Keratinocyte (primary cell): ENCODE measurements at regions not wholly inside any gene's neighbourhood (a gene's known extent, or its start where the extent isn't known, plus 50 kb on each side); places are given as distances from the start of the nearest gene placed in this dataset.

Experiments
- DNase-seq: peaks from one replicate; pipeline ENCODE4 v3.0.0-alpha.2; 2011; ENCODE audit warnings: low read depth, missing footprints, low spot score
- FAIRE-seq: peaks from 2 replicates; lab custom pipeline; 2011; peaks lifted over from hg19 to GRCh38; lab: Jason Lieb, UNC
- H2AFZ ChIP-seq: 2 replicates; pipeline ENCODE4 v1.6.0; 2012; ENCODE audit warnings: low read length, control low read depth, inconsistent platforms; ENCODE audit not compliant: control insufficient read depth
- H3K27ac ChIP-seq: 2 replicates; pipeline ENCODE4 v1.5.1; 2011; ENCODE audit warnings: low read length; ENCODE audit not compliant: control insufficient read depth, insufficient read depth
- H3K27me3 ChIP-seq: 3 replicates; pipeline ENCODE4 v1.6.0; 2011; ENCODE audit warnings: low read length; ENCODE audit not compliant: control insufficient read depth, insufficient read depth; ENCODE audit errors: extremely low read depth
- H3K36me3 ChIP-seq, 2 experiments: 2 replicates in 1 of 2; 3 replicates in 1 of 2; pipeline ENCODE4 v1.5.1; 2011; ENCODE audit warnings: low read length in 2 of 2, mild to moderate bottlenecking in 1 of 2; ENCODE audit not compliant: control insufficient read depth in 2 of 2, insufficient read depth in 2 of 2; ENCODE audit errors: extremely low read depth in 1 of 2
- H3K4me1 ChIP-seq: 3 replicates; pipeline ENCODE4 v1.5.1; 2011; ENCODE audit warnings: low read length; ENCODE audit not compliant: control insufficient read depth, insufficient read depth; ENCODE audit errors: extremely low read depth
- H3K4me2 ChIP-seq: 3 replicates; pipeline ENCODE4 v1.6.0; 2011; ENCODE audit warnings: low read depth, low read length; ENCODE audit not compliant: control insufficient read depth, insufficient read depth; ENCODE audit errors: extremely low read depth
- H3K4me3 ChIP-seq, 3 experiments: fragments of 200-600 bp in 1 of 3; sonication (generic) in 1 of 3; 2 replicates in 2 of 3; 3 replicates in 1 of 3; pipeline ENCODE4 v1.5.1; 2011 to 2016; ENCODE audit warnings: low read length in 3 of 3, mild to moderate bottlenecking in 3 of 3, control low read depth in 2 of 3, inconsistent platforms in 1 of 3, low read depth in 1 of 3, mixed read lengths in 1 of 3, mixed run types in 1 of 3, moderate library complexity in 1 of 3; ENCODE audit not compliant: control insufficient read depth in 2 of 3, insufficient read depth in 2 of 3; ENCODE audit errors: extremely low read depth in 1 of 3
- H3K79me2 ChIP-seq: 2 replicates; pipeline ENCODE4 v1.6.0; 2012; ENCODE audit warnings: low read length; ENCODE audit not compliant: control insufficient read depth, insufficient read depth
- H3K9ac ChIP-seq: 3 replicates; pipeline ENCODE4 v1.6.0; 2011; ENCODE audit warnings: low read length; ENCODE audit not compliant: control insufficient read depth, insufficient read depth; ENCODE audit errors: extremely low read depth
- H3K9me1 ChIP-seq: 3 replicates; pipeline ENCODE4 v1.6.0; 2011; ENCODE audit warnings: low read length; ENCODE audit not compliant: control insufficient read depth, insufficient read depth; ENCODE audit errors: extremely low read depth
- H3K9me3 ChIP-seq: 2 replicates; pipeline ENCODE4 v1.5.1; 2012; ENCODE audit warnings: low read depth, low read length; ENCODE audit not compliant: control insufficient read depth
- H4K20me1 ChIP-seq: 3 replicates; pipeline ENCODE4 v1.6.0; 2011; ENCODE audit warnings: low read length; ENCODE audit not compliant: control insufficient read depth, insufficient read depth; ENCODE audit errors: extremely low read depth
- EZH2 ChIP-seq: IDR thresholded peaks from one replicate; pipeline ENCODE4 v1.6.1; 2012; ENCODE audit warnings: inconsistent platforms, mild to moderate bottlenecking, low read length, moderate library complexity
- dilution Hi-C: fragments of 300-500 bp; cut with MboI; formaldehyde crosslinking; loops from one replicate; pipeline ENCODE4 v1.7.0; 2020; ENCODE audit warnings: low sequenced_read_pairs; ENCODE audit not compliant: extremely low pct_ligation_motif_present
- TF ChIP-seq, protein P1 (sequence below), 3 experiments: IDR thresholded peaks in 1 of 3; conservative IDR thresholded peaks in 1 of 3; optimal IDR thresholded peaks in 1 of 3; 2 replicates in 2 of 3; 3 replicates in 1 of 3; pipeline versions ENCODE3 to v1.5.1; 2011; ENCODE audit warnings: low read length in 3 of 3, mild to moderate bottlenecking in 3 of 3, moderate library complexity in 2 of 3, control low read depth in 1 of 3, inconsistent platforms in 1 of 3; ENCODE audit not compliant: insufficient read depth in 2 of 3; ENCODE audit errors: extremely low read depth in 1 of 3

DNA sequence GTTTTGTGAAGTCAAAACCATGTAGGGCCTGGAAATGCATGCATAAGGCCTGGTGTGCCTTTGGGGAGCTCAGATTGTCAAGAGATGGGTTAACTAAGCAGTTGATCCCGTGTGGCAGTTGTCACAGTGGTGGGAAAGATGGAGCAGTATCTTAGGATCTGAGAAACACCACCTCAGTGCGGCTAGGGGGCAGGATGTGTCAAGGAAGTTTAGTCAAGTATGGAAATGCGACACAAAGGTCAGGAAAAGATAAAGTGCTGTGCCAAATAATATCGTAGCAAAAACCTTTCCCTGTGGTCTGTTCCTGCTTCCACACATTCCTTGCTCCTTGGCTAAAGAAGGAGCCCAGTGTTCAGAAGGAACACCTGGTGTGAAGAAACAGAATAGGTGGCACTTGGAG, 396.4 kb downstream of the EDEM1 start:
- no peak overlapping the region for H3K4me3 ChIP-seq
- dilution Hi-C loops, result no loop called here
- no peaks in the 10 kb centered on the region for H3K36me3 ChIP-seq

DNA sequence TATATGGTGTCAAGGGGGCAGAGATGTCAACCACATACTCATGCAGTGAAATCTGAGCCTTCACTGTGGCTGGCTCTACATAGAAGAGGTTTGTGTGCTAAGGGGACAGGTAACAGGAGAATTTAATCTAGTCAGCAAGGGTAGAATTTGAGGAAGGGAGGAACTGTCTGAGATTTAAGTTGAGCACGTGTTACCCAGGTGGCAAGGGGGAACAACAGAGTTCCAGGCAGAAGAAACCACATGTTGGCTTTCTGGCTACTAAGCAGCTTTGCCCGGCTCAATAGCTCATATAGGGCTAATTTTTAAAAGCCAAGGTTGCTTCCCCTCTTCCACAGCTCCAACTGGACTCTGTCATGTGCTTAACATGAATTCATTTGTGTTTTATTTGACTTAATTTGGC, 397.6 kb downstream of the EDEM1 start:
- H4K20me1 ChIP-seq, result no peaks in the 10 kb centered on the region
- no peak overlapping the region for H3K9ac ChIP-seq
- DNase-seq (no peak), FAIRE-seq (no peak)
- H3K4me3 ChIP-seq, result no peak overlapping the region
- dilution Hi-C loops, result no loop called here
- H3K27ac ChIP-seq, result no peak overlapping the region
- no peaks in the 10 kb centered on the region for H3K4me1 ChIP-seq
- TF ChIP-seq EZH2, result no peak
- TF ChIP-seq, protein P1, sequence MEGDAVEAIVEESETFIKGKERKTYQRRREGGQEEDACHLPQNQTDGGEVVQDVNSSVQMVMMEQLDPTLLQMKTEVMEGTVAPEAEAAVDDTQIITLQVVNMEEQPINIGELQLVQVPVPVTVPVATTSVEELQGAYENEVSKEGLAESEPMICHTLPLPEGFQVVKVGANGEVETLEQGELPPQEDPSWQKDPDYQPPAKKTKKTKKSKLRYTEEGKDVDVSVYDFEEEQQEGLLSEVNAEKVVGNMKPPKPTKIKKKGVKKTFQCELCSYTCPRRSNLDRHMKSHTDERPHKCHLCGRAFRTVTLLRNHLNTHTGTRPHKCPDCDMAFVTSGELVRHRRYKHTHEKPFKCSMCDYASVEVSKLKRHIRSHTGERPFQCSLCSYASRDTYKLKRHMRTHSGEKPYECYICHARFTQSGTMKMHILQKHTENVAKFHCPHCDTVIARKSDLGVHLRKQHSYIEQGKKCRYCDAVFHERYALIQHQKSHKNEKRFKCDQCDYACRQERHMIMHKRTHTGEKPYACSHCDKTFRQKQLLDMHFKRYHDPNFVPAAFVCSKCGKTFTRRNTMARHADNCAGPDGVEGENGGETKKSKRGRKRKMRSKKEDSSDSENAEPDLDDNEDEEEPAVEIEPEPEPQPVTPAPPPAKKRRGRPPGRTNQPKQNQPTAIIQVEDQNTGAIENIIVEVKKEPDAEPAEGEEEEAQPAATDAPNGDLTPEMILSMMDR (optimal IDR thresholded peaks at IDR 0.05 in 1 of 3, IDR thresholded peaks at IDR 0.05 in 1 of 3, conservative IDR thresholded peaks at IDR 0.05 in 1 of 3; ENCODE audit: extremely low read depth in 1 of 3, insufficient read depth in 2 of 3, low read length in 3 of 3), result no peak
- H2AFZ ChIP-seq, result no peak overlapping the region
- H3K9me1 ChIP-seq, result no peaks in the 10 kb centered on the region
- H3K79me2 ChIP-seq, result no peaks in the 10 kb centered on the region
- H3K36me3 ChIP-seq, result no peaks in the 10 kb centered on the region
- no peaks in the 10 kb centered on the region for H3K9me3 ChIP-seq
- no peak overlapping the region for H3K4me2 ChIP-seq
- no peaks in the 10 kb centered on the region for H3K27me3 ChIP-seq

More for the DNA sequence above, 396.4 kb downstream of the EDEM1 start:
- no peak overlapping the region for H3K9ac ChIP-seq
- TF ChIP-seq EZH2, result no peak
- H2AFZ ChIP-seq, result no peak overlapping the region
- H4K20me1 ChIP-seq, result no peaks in the 10 kb centered on the region
- FAIRE-seq (no peak), DNase-seq (no peak)
- H3K9me1 ChIP-seq, result no peaks in the 10 kb centered on the region
- no peak overlapping the region for H3K4me2 ChIP-seq
- no peaks in the 10 kb centered on the region for H3K4me1 ChIP-seq
- no peaks in the 10 kb centered on the region for H3K9me3 ChIP-seq
- no peaks in the 10 kb centered on the region for H3K27me3 ChIP-seq
- H3K79me2 ChIP-seq, result no peaks in the 10 kb centered on the region
- no peak overlapping the region for H3K27ac ChIP-seq

DNA sequence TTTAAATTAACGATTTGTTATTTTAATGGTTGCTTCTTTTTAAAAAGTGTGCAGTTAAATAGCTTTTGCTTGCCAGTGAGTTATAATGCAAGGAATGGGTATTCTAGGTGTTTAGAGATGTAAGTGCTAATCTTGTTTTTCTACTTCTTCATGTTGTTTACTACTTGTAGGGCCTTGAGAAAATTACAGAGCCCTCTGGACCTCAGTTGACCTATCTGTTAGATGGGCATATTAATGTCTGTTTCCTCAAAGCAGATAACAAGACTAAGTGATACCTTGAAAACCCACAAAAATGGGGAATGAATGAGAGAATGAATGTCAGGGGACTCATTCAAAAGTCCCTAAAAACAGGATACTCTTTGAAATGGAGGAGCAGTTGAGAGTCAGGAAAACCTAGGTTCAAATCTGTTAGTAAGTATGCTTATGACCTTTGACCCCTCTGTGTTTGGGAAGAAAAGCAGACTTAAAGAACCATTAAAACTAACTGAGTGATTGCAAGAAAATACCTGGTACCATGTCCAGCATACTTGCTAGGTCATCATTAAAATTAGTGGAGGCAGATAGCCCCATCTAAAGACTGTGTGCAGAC, 419.5 kb downstream of the EDEM1 start:
- Histone ChIP-seq H3K27ac (no peak overlapping the region), H4K20me1 (no peaks in the 10 kb centered on the region), H3K27me3 (no peaks in the 10 kb centered on the region), H3K79me2 (no peaks in the 10 kb centered on the region), H3K9ac (no peak overlapping the region), H3K4me3 (no peak overlapping the region), H3K4me2 (no peak overlapping the region), H3K36me3 (no peaks in the 10 kb centered on the region), H3K4me1 (no peaks in the 10 kb centered on the region), H3K9me1 (no peaks in the 10 kb centered on the region), H2AFZ (no peak overlapping the region), H3K9me3 (no peaks in the 10 kb centered on the region)
- DNase-seq (no peak), FAIRE-seq (no peak)
- dilution Hi-C loops, result no loop called here
- TF ChIP-seq, protein P1 (optimal IDR thresholded peaks at IDR 0.05 in 1 of 3, IDR thresholded peaks at IDR 0.05 in 1 of 3, conservative IDR thresholded peaks at IDR 0.05 in 1 of 3; ENCODE audit: extremely low read depth in 1 of 3, insufficient read depth in 2 of 3, low read length in 3 of 3), result no peak
- TF ChIP-seq EZH2, result no peak
